ENCODE measurements at regions not wholly inside any gene's neighbourhood (a gene's known extent, or its start where the extent isn't known, plus 50 kb on each side); places are given as distances from the start of the nearest gene placed in this dataset.
"Not testable (repeated sequence)": the region's sequence is repeated elsewhere in the genome, so short reads cannot be mapped to it uniquely, and the experiment has no call there.

- dilution Hi-C loops (cut with MboI; ENCODE audit: extremely low pct_ligation_motif_present, low sequenced_read_pairs), result no loop called here
Measured at GRCh38 chr14:53249059-53249458, 95.9 kb upstream of the DDHD1 start.

GRCh38 chr14:53247596-53248370 is 94.7 kb upstream of the DDHD1 start:
- Histone ChIP-seq H3K9ac (ENCODE audit: control insufficient read depth, extremely low read depth, insufficient read depth, low read length) (no peak overlapping the region), H4K20me1 (ENCODE audit: control insufficient read depth, extremely low read depth, insufficient read depth, low read length) (no peaks in the 10 kb centered on the region), H3K79me2 (ENCODE audit: control insufficient read depth, insufficient read depth, low read length) (no peaks in the 10 kb centered on the region), H3K27me3 (ENCODE audit: control insufficient read depth, extremely low read depth, insufficient read depth, low read length) (peaks cover 3% of the 10 kb centered on the region), H3K4me3 (ENCODE audit: control insufficient read depth in 2 of 3, extremely low read depth in 1 of 3, insufficient read depth in 2 of 3, low read depth in 1 of 3, low read length in 3 of 3) (no peak overlapping the region), H3K9me3 (ENCODE audit: control insufficient read depth, low read depth, low read length) (no peaks in the 10 kb centered on the region), H3K9me1 (ENCODE audit: control insufficient read depth, extremely low read depth, insufficient read depth, low read length) (no peaks in the 10 kb centered on the region), H2AFZ (ENCODE audit: control insufficient read depth, low read length) (no peak overlapping the region), H3K27ac (ENCODE audit: control insufficient read depth, insufficient read depth, low read length) (no peak overlapping the region), H3K36me3 (ENCODE audit: control insufficient read depth in 2 of 2, extremely low read depth in 1 of 2, insufficient read depth in 2 of 2, low read length in 2 of 2) (no peaks in the 10 kb centered on the region), H3K4me1 (ENCODE audit: control insufficient read depth, extremely low read depth, insufficient read depth, low read length) (no peaks in the 10 kb centered on the region), H3K4me2 (ENCODE audit: control insufficient read depth, extremely low read depth, insufficient read depth, low read depth, low read length) (no peak overlapping the region)
- no peak for TF ChIP-seq EZH2 (IDR thresholded peaks at IDR 0.05; ENCODE audit: low read length)
- no peak for TF ChIP-seq CTCF (optimal IDR thresholded peaks at IDR 0.05 in 1 of 3, IDR thresholded peaks at IDR 0.05 in 1 of 3, conservative IDR thresholded peaks at IDR 0.05 in 1 of 3; ENCODE audit: extremely low read depth in 1 of 3, insufficient read depth in 2 of 3, low read length in 3 of 3)
- dilution Hi-C loops (cut with MboI; ENCODE audit: extremely low pct_ligation_motif_present, low sequenced_read_pairs), result no loop called here
- FAIRE-seq (no peak), DNase-seq (ENCODE audit: low read depth, low spot score) (no peak)

More at GRCh38 chr14:53249059-53249458, 95.9 kb upstream of the DDHD1 start:
- Histone ChIP-seq H3K79me2 (ENCODE audit: control insufficient read depth, insufficient read depth, low read length) (no peaks in the 10 kb centered on the region), H2AFZ (ENCODE audit: control insufficient read depth, low read length) (no peak overlapping the region), H4K20me1 (ENCODE audit: control insufficient read depth, extremely low read depth, insufficient read depth, low read length) (no peaks in the 10 kb centered on the region), H3K4me3 (ENCODE audit: control insufficient read depth in 2 of 3, extremely low read depth in 1 of 3, insufficient read depth in 2 of 3, low read depth in 1 of 3, low read length in 3 of 3) (no peak overlapping the region), H3K27ac (ENCODE audit: control insufficient read depth, insufficient read depth, low read length) (no peak overlapping the region), H3K27me3 (ENCODE audit: control insufficient read depth, extremely low read depth, insufficient read depth, low read length) (peaks cover 3% of the 10 kb centered on the region), H3K4me1 (ENCODE audit: control insufficient read depth, extremely low read depth, insufficient read depth, low read length) (no peaks in the 10 kb centered on the region), H3K4me2 (ENCODE audit: control insufficient read depth, extremely low read depth, insufficient read depth, low read depth, low read length) (no peak overlapping the region), H3K36me3 (ENCODE audit: control insufficient read depth in 2 of 2, extremely low read depth in 1 of 2, insufficient read depth in 2 of 2, low read length in 2 of 2) (no peaks in the 10 kb centered on the region), H3K9ac (ENCODE audit: control insufficient read depth, extremely low read depth, insufficient read depth, low read length) (no peak overlapping the region), H3K9me3 (ENCODE audit: control insufficient read depth, low read depth, low read length) (no peaks in the 10 kb centered on the region), H3K9me1 (ENCODE audit: control insufficient read depth, extremely low read depth, insufficient read depth, low read length) (no peaks in the 10 kb centered on the region)
- DNase-seq (ENCODE audit: low read depth, low spot score) (no peak), FAIRE-seq (no peak)
- TF ChIP-seq EZH2 (IDR thresholded peaks at IDR 0.05; ENCODE audit: low read length) (no peak), CTCF (optimal IDR thresholded peaks at IDR 0.05 in 1 of 3, IDR thresholded peaks at IDR 0.05 in 1 of 3, conservative IDR thresholded peaks at IDR 0.05 in 1 of 3; ENCODE audit: extremely low read depth in 1 of 3, insufficient read depth in 2 of 3, low read length in 3 of 3) (no peak)

- DNase-seq (ENCODE audit: low read depth, low spot score); H2AFZ ChIP-seq (ENCODE audit: control insufficient read depth, low read length); H3K36me3 ChIP-seq (ENCODE audit: control insufficient read depth in 2 of 2, extremely low read depth in 1 of 2, insufficient read depth in 2 of 2, low read length in 2 of 2); H3K27ac ChIP-seq (ENCODE audit: control insufficient read depth, insufficient read depth, low read length); H3K9ac ChIP-seq (ENCODE audit: control insufficient read depth, extremely low read depth, insufficient read depth, low read length); H3K79me2 ChIP-seq (ENCODE audit: control insufficient read depth, insufficient read depth, low read length); H3K27me3 ChIP-seq (ENCODE audit: control insufficient read depth, extremely low read depth, insufficient read depth, low read length); H3K4me3 ChIP-seq (ENCODE audit: control insufficient read depth in 2 of 3, extremely low read depth in 1 of 3, insufficient read depth in 2 of 3, low read depth in 1 of 3, low read length in 3 of 3); H3K9me1 ChIP-seq (ENCODE audit: control insufficient read depth, extremely low read depth, insufficient read depth, low read length); dilution Hi-C loops (cut with MboI; ENCODE audit: extremely low pct_ligation_motif_present, low sequenced_read_pairs); H3K9me3 ChIP-seq (ENCODE audit: control insufficient read depth, low read depth, low read length); H3K4me2 ChIP-seq (ENCODE audit: control insufficient read depth, extremely low read depth, insufficient read depth, low read depth, low read length); FAIRE-seq; H4K20me1 ChIP-seq (ENCODE audit: control insufficient read depth, extremely low read depth, insufficient read depth, low read length); H3K4me1 ChIP-seq (ENCODE audit: control insufficient read depth, extremely low read depth, insufficient read depth, low read length): not testable (repeated sequence)
Measured at GRCh38 chr14:53242898-53243297, 89.8 kb upstream of the DDHD1 start.

Measured in keratinocyte (primary cell).